PC-3 (cell line): ENCODE measurements at regions not wholly inside any gene's neighbourhood (a gene's known extent, or its start where the extent isn't known, plus 50 kb on each side); places are given as distances from the start of the nearest gene placed in this dataset.

Experiments
- EZH2 ChIP-seq: fragments of 300-600 bp; sonication (generic); IDR thresholded peaks from one replicate; pipeline ENCODE4 v1.6.1; 2017; ENCODE audit warnings: antibody characterized with exemption, mild to moderate bottlenecking, low read length; ENCODE audit not compliant: unreplicated experiment
- TF ChIP-seq, protein P1 (sequence below): fragments of 300-600 bp; sonication (generic); conservative IDR thresholded peaks from 2 replicates; pipeline ENCODE4 v1.5.1; 2017; ENCODE audit warnings: antibody characterized with exemption, low read depth, mild to moderate bottlenecking, low read length

DNA sequence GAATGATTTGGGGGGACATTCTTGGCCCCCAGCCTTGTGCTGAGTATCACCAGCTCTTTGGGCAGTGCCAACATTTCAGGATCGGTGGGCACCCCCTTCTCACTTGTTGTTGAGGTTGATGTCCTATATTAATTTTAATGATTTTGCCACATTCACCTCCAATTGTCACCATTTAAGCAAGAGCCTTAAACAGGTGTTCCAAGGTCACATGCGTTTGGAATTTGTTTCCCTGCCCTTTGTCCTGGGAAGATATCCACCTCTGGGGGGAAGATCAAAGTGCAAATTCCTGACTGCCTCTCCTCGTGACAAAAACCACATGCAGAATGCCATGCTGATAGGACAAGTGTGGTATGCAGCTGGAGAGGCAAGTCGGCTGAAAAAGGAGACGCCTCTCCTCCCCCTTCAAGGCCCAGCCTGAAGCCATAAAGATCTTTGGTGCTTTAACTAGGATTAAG, 72.5 kb upstream of the ID2 start:
- TF ChIP-seq, protein P1, sequence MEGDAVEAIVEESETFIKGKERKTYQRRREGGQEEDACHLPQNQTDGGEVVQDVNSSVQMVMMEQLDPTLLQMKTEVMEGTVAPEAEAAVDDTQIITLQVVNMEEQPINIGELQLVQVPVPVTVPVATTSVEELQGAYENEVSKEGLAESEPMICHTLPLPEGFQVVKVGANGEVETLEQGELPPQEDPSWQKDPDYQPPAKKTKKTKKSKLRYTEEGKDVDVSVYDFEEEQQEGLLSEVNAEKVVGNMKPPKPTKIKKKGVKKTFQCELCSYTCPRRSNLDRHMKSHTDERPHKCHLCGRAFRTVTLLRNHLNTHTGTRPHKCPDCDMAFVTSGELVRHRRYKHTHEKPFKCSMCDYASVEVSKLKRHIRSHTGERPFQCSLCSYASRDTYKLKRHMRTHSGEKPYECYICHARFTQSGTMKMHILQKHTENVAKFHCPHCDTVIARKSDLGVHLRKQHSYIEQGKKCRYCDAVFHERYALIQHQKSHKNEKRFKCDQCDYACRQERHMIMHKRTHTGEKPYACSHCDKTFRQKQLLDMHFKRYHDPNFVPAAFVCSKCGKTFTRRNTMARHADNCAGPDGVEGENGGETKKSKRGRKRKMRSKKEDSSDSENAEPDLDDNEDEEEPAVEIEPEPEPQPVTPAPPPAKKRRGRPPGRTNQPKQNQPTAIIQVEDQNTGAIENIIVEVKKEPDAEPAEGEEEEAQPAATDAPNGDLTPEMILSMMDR, result no peak
- no peak for TF ChIP-seq EZH2
